Astrocyte of the spinal cord (primary cell): ENCODE measurements at regions not wholly inside any gene's neighbourhood (a gene's known extent, or its start where the extent isn't known, plus 50 kb on each side); places are given as distances from the start of the nearest gene placed in this dataset.
"Not testable (repeated sequence)": the region's sequence is repeated elsewhere in the genome, so short reads cannot be mapped to it uniquely, and the experiment has no call there.

Experiments
- DNase-seq: peaks from one replicate; pipeline ENCODE4 v3.0.0; 2011; ENCODE audit warnings: low read depth, low spot score
- H3K4me3 ChIP-seq: 2 replicates; pipeline ENCODE4 v1.5.1; 2011; ENCODE audit warnings: low read depth, mild to moderate bottlenecking, low read length, moderate library complexity
- in situ Hi-C: cut with HindIII; loops from 2 replicates; pipeline ENCODE4 v1.10.0; 2017; ENCODE audit warnings: low sequenced_read_pairs
- TF ChIP-seq, protein P1 (sequence below): IDR thresholded peaks from 2 replicates; pipeline ENCODE4 v1.5.1; 2012; ENCODE audit warnings: low read depth, mild to moderate bottlenecking, low read length, inconsistent platforms

DNA sequence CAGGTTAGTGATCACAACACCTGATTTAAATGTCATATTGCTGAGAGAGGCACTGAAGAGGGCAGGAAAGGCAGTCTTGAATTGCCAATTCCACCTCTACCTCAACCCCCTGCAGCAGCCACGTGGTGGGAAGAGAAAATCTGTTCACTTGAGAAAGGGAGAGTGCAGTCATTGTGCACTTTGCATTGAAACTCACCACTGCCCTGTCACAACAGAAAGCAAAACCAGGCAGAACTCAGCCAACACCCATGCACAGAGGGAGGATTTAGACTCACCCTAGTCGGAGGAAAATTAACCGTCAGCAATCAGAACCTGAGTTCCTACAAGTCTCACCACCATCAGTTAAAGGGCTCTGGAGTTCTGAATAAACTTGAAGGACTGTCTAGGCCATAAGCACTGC is 1040.2 kb downstream of the HACE1 start:
- no peak overlapping the region for H3K4me3 ChIP-seq
- no peak for DNase-seq
- TF ChIP-seq, protein P1, sequence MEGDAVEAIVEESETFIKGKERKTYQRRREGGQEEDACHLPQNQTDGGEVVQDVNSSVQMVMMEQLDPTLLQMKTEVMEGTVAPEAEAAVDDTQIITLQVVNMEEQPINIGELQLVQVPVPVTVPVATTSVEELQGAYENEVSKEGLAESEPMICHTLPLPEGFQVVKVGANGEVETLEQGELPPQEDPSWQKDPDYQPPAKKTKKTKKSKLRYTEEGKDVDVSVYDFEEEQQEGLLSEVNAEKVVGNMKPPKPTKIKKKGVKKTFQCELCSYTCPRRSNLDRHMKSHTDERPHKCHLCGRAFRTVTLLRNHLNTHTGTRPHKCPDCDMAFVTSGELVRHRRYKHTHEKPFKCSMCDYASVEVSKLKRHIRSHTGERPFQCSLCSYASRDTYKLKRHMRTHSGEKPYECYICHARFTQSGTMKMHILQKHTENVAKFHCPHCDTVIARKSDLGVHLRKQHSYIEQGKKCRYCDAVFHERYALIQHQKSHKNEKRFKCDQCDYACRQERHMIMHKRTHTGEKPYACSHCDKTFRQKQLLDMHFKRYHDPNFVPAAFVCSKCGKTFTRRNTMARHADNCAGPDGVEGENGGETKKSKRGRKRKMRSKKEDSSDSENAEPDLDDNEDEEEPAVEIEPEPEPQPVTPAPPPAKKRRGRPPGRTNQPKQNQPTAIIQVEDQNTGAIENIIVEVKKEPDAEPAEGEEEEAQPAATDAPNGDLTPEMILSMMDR, result no peak
- in situ Hi-C loops, result no loop called here

DNA sequence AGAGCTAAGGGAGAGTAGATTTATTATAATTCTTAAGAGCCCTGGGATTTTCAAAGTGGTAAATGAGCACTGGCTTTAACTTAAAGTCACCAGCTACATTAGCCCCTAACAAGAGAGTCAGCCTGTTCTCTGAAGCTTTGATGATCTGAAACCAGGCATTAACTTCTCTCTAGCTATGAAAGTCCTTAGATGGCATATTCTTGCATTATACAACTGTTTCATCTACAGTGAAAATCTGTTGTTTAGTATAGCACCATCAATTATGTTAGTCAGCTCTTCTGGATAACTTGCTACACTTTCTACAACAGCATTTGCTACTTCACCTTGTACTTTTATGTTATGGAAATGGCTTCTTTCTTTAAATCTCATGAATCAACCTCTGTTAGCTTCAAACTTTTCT is 1046.7 kb downstream of the HACE1 start:
- H3K4me3 ChIP-seq, result no peak overlapping the region
- TF ChIP-seq, protein P1, result no peak
- in situ Hi-C loops, result no loop called here
- DNase-seq, result no peak

DNA sequence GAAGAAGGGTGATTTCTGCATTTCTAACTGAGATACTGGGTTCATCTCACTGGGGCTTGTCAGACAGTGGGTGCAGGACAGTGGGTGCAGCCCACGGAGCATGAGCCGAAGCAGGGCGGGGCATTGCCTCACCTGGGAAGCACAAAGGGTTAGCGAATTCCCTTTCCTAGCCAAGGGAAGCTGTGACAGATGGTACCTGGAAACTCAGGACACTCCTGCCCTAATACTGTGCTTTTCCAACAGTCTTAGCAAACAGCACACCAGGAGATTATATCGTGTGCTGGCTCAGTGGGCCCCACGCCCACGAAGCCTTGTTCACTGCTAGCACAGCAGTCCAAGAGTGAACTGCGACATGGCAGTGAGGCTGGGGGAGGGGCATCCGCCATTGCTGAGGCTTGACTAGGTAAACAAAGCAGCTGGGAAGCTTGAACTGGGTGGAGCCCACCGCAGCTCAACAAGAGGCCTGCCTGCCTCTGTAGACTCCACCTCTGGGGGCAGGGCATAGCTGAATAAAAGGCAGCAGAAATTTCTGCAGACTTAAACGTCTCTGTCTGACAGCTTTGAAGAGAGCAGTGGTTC is 1057.7 kb downstream of the HACE1 start:
- in situ Hi-C loops, DNase-seq, H3K4me3 ChIP-seq: not testable (repeated sequence)

DNA sequence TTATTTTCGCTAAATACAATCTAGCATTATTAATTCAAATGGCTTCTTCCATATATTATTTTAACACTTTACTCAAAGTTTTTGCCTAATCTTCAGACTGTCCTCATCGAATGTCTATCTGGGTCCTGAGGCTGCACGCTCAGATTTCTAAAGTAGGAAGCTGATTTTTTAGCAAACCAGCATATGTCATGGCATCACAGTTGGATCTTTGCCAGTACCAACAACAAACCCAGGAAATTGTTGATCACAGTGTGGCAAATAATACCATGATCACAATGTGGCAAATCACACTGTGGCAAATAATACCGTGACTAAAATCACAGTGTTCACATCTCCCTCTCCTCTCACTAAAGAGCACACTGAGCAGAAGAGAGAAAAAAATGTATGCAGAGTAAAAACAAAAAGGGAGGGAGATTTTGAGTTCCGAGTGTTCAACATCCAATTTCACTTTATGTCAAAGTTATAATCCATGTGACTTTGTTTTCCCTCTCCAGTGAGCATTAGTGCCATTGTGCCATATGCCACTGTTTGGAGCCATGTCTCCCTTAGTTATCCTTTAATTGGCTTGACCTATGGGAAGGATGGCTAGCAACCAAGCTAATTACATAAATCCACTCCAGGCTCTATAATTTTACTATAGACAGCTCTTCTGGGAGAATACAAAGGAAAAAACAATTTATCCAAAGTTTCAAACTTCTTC is 1059.6 kb downstream of the HACE1 start:
- DNase-seq, result no peak
- H3K4me3 ChIP-seq, result no peak overlapping the region
- in situ Hi-C loops, result no loop called here
- TF ChIP-seq, protein P1, result no peak

DNA sequence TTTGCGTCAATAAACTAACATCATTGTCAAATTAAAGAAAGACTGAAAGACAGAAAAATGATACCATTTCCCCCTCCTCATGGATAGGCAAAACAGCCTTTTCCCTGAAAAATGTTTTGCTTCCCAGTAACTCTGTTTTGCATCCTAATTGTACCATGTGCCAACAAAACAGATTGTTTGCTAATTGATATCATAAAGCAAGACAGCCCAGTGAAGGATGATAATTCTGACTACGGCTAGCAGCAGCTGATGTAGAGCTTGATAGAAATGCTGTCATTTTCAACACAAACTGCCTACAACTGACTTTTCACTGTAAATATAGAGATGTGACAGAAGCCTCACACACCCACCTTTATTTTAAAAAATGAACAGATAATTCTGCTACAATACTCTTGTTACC is 1061.6 kb downstream of the HACE1 start:
- TF ChIP-seq, protein P1, result no peak
- in situ Hi-C loops, result no loop called here
- no peak for DNase-seq
- no peak overlapping the region for H3K4me3 ChIP-seq

DNA sequence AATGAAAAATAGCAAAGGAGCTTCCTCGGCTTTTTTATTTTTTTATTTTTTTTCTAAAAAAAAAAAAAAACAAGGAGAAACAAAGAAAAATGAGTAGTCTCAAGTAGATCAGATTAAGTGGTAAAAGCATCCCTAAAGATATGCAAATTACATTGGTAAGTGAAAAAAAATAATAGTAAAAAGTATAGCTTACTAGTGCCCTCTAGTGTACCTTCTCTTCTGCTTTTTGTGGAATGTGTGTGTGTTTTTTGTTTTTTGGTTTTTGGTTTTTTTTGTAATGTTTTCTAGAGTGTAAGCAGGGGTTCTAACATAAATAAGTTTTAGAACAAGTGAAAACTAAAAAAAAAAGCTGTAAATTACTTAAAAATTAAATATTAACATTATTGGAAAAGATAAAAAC is 1062.0 kb downstream of the HACE1 start:
- TF ChIP-seq, protein P1, result peak; percentile 48
- H3K4me3 ChIP-seq, result no peak overlapping the region
- in situ Hi-C loops, result no loop called here
- DNase-seq, result no peak

DNA sequence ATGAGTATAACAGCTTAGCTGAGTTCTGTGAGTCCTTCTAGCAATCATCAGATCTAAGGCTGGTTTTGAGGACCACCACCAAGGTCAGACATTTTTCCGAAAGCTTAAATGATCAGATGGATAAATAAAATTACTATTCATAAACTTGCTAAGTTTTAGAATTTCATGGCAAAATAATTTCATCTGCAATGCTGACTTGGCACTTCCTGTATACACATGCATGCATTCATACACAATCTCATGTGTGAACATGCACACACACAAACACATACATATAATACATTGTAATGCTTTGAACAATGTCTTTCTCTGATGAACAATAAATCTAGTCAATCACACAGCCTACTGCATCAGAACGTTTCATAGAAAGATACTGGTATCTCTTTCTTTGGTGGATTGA is 1068.3 kb downstream of the HACE1 start:
- no peak for DNase-seq
- TF ChIP-seq, protein P1, result no peak
- H3K4me3 ChIP-seq, result no peak overlapping the region
- in situ Hi-C loops, result no loop called here
